ENCODE measurements at regions not wholly inside any gene's neighbourhood (a gene's known extent, or its start where the extent isn't known, plus 50 kb on each side); places are given as distances from the start of the nearest gene placed in this dataset.
A peak's percentile ranks its signal among the peaks of the same experiment; 100 is the strongest.
"Not testable (repeated sequence)": the region's sequence is repeated elsewhere in the genome, so short reads cannot be mapped to it uniquely, and the experiment has no call there.

DNA sequence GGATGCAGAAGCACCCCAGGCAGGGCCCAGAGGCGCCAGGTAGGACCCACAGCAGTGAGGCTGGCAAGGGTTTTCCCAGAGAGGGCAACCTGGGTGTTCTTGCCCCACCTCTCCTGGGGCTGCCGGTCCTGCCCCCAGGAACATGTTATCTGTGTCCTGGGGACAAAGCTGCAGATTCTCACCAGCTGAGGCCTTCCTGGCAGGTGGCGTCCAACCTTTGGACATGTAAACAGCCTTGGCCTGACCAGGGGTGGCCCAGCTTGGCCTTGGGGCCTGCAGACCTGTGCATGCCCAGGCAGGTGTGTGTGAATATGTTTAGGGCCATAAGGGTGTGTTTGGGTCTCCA is 101.8 kb upstream of the LARP1 start:
- no peak for DNase-seq (ENCODE audit: low read depth)
- no peak overlapping the region for H3K4me3 ChIP-seq (ENCODE audit: low read depth, low read length)
- TF ChIP-seq, protein P1, sequence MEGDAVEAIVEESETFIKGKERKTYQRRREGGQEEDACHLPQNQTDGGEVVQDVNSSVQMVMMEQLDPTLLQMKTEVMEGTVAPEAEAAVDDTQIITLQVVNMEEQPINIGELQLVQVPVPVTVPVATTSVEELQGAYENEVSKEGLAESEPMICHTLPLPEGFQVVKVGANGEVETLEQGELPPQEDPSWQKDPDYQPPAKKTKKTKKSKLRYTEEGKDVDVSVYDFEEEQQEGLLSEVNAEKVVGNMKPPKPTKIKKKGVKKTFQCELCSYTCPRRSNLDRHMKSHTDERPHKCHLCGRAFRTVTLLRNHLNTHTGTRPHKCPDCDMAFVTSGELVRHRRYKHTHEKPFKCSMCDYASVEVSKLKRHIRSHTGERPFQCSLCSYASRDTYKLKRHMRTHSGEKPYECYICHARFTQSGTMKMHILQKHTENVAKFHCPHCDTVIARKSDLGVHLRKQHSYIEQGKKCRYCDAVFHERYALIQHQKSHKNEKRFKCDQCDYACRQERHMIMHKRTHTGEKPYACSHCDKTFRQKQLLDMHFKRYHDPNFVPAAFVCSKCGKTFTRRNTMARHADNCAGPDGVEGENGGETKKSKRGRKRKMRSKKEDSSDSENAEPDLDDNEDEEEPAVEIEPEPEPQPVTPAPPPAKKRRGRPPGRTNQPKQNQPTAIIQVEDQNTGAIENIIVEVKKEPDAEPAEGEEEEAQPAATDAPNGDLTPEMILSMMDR (IDR thresholded peaks at IDR 0.05; ENCODE audit: insufficient read depth, low read depth, low read length): no peak

DNA sequence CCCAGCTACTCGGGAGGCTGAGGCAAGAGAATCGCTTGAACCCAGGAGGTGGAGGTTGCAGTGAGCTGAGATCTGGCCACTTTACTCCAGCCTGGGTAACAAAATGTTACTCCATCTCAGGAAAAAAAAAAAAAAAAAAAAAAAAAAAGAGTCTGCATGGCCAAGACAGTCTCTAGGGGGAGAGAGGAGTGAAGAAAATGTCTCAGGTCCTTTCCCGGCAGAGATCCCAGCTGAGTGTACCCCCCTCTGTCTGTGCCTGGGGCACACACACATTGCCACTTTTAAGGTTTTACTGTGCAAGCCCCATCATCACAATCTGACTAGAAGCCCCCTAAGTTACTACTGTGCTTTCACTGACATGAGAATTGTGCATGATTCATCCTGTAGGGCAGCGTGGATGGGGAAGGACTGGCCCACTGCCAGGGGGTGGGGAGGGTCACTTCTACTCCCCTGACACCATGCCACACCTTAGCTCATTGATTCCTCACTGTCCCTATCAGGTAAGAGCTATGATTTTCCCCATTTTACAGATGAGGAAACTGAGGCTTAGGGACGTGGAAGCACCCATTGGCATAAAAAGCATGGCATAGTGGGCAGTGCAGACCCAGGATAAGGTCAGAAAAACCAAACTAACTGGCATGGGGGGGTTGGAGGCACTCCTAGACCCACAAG is 102.3 kb upstream of the LARP1 start:
- no peak overlapping the region for H3K4me3 ChIP-seq (ENCODE audit: low read depth, low read length)
- TF ChIP-seq, protein P1 (IDR thresholded peaks at IDR 0.05; ENCODE audit: insufficient read depth, low read depth, low read length): no peak
- no peak for DNase-seq (ENCODE audit: low read depth)

DNA sequence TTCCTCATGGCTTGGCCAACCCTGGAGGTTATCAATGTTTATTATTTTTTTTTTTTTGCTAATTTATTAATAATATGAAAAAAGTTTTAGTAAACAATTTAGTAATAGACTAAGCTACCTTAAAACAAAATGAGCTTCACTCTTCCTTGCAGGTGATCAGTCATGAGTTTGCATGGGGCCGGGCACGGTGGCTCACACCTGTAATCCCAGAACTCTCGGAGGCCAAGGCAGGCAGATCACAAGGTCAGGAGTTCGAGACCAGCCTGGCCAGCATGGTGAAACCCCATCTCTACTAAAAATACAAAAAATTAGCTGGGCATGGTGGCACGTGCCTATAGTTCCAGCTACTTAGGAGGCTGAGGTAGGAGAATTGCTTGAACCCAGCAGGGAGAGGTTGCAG is 103.4 kb upstream of the LARP1 start:
- DNase-seq (ENCODE audit: low read depth); H3K4me3 ChIP-seq (ENCODE audit: low read depth, low read length): not testable (repeated sequence)

DNA sequence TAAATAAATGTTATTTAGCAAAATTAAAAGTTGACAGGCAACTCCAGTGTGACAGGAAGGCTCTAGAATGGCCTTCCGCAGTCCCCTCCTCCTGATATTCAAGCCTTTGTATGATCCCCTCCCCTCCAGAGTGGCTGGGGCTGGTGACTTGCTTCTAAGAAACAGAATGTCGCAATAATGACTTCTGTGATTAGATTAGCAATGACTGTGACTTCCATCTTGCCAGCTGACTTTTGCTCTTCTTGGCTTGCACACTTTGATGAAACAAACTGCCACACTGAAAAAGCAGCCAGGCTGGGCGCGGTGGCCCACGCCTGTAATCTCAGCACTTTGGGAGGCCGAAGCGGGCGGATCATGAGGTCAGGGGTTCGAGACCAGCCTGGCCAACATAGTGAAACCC is 106.5 kb upstream of the LARP1 start:
- H3K4me3 ChIP-seq (ENCODE audit: low read depth, low read length): no peak overlapping the region
- DNase-seq (ENCODE audit: low read depth): peak; percentile 36
- TF ChIP-seq, protein P1 (IDR thresholded peaks at IDR 0.05; ENCODE audit: insufficient read depth, low read depth, low read length): no peak

DNA sequence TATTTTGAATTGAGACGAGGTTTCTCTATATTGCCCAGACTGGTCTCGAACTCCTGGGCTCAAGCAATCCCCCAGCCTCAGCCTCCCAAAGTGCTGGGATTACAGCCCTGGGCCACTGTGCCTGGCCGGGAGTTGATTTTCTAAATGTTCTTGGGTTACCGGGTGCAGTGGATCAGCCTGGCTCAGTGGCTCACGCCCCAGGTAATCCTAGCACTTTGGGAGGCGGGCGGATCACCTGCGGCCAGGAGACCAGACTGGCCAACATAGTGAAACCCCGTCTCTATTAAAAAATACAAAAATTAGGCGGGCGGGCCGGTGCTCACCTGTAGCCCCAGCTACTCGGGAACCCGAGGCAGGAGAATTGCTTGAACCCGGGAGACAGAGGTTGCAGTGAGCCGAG is 106.9 kb upstream of the LARP1 start:
- no peak overlapping the region for H3K4me3 ChIP-seq (ENCODE audit: low read depth, low read length)
- TF ChIP-seq, protein P1 (IDR thresholded peaks at IDR 0.05; ENCODE audit: insufficient read depth, low read depth, low read length): no peak
- no peak for DNase-seq (ENCODE audit: low read depth)

DNA sequence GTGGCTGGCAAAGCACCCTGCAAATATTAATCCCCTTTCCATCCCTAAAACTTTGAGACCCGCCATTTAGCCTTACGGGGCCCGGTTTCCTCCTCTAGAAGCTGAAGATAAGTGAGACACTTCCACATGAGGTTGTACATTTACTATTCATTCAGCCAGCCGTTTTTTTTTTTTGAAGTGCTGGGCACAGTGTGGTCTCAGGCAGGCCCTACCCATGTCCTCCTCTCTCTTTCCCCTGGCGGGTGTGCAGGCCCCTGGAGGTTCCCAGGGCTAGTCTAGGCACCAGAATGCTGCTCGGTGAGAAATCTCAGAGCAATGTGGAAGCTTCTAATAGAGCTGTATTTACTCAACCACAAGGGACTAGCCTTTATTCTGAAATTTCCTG is 107.4 kb upstream of the LARP1 start:
- no peak overlapping the region for H3K4me3 ChIP-seq (ENCODE audit: low read depth, low read length)
- TF ChIP-seq, protein P1 (IDR thresholded peaks at IDR 0.05; ENCODE audit: insufficient read depth, low read depth, low read length): no peak
- peak; percentile 33 for DNase-seq (ENCODE audit: low read depth)

DNA sequence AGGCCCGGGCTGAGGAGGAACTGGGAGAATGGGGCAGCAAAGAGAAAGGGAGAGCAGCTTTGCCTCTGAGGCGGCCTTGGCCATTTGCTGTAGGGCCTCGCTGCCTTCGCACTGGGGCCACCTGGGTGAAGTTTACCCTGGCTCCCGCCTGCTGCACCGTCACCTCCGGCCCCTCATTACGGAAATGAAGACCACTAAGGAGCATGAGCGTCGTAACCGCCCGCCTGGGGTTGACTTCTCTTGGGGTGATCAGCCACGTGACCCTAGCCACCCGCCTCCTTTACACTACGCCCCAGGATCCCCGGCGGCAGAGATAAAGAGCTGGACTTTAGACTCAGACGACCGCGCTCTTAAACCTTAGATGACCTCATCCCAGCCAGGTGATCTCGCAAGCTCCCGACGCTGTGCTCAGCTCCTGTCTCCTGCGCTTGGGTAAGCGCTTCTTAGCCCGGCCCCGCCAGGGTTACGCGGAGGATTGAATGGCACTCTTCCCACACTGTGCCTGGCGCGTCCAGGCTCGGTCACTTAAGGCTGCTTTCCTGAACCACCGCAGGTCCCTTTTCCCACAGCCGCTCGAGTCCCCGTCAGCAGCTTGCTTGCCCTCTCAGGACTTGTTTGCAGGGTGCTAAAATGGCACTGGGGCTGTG is 107.9 kb upstream of the LARP1 start:
- TF ChIP-seq, protein P1 (IDR thresholded peaks at IDR 0.05; ENCODE audit: insufficient read depth, low read depth, low read length): no peak
- H3K4me3 ChIP-seq (ENCODE audit: low read depth, low read length): peak overlapping the region; percentile 9
- peak; percentile 21 for DNase-seq (ENCODE audit: low read depth)
